ENCODE measurements at regions not wholly inside any gene's neighbourhood (a gene's known extent, or its start where the extent isn't known, plus 50 kb on each side); places are given as distances from the start of the nearest gene placed in this dataset.

GRCh38 chr1:25048728-25049127 lies 118.7 kb upstream of the RUNX3 start:
- ATAC-seq (ENCODE audit: low read depth) = no peak
- peaks cover 2% of the 10 kb centered on the region for H3K9me3 Mint-ChIP-seq

DNA sequence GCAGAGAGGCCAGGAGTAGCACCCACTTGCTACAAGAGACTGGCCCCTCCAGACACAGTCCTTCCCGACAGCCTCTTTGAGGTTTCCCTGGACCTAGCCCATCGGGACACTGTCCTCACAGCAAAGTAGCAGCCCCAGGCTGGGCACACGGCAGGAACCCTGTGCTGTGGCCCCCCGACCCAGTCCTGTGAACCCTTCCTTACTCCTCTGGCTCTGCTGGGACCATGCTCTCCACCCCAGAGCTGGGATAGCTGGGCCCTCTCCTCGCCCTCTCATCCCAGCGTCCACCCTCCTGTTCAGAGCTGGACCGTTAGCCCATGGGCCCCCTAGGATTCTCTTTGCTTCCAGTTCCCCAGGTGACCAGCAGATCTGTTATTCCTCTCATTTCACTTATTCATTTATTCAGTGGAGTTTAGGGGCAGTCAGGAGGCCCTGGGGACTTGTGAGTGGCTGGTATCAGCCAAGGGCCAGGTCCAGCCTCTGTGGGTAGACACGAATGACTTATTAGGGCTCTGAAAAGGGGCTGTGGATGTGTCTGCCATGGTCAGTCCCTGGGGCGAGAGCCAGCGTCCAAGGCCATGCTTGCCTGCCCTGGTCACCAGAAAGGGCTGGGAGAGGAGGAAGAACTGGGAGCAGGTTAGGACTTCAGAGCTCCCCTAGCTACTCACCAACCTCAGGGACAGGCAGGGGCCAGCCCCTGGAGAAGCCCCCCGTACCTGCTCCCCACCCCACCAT lies 117.6 kb upstream of the RUNX3 start:
- peaks cover 2% of the 10 kb centered on the region for H3K9me3 Mint-ChIP-seq
- peaks cover 19% of the 10 kb centered on the region for H3K27me3 Mint-ChIP-seq
- ATAC-seq (ENCODE audit: low read depth) (no peak), DNase-seq (no peak)
- no peaks in the 10 kb centered on the region for H3K36me3 Mint-ChIP-seq
- H3K4me1 Mint-ChIP-seq = no peaks in the 10 kb centered on the region
- H3K4me3 Mint-ChIP-seq = no peak overlapping the region
- POLR2A ChIA-PET = no interaction called here
- H3K27ac Mint-ChIP-seq = no peak overlapping the region

More at GRCh38 chr1:25048728-25049127, 118.7 kb upstream of the RUNX3 start:
- Mint-ChIP-seq H3K27me3 (peaks cover 22% of the 10 kb centered on the region), H3K4me3 (no peak overlapping the region), H3K4me1 (no peaks in the 10 kb centered on the region), H3K36me3 (no peaks in the 10 kb centered on the region), H3K27ac (no peak overlapping the region)
- POLR2A ChIA-PET = no interaction called here
- DNase-seq = no peak

DNA sequence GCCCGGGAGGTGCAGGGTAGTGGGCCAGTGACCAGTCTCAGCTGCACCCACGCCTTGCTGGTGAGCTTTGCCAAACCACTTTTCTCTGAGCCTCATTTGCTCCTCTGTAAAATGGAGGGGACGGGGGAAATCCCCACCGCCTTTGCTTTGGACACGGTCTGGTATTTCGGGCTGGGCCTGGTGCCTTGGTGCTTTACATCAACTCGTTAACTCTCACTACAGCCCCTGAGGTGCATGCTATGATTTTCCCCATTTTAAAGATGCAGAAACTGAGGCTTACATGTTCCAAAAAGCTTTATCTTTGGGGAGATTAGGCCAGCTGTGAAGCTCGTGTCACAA lies 116.1 kb upstream of the RUNX3 start:
- DNase-seq = no peak
- no peak overlapping the region for H3K27ac Mint-ChIP-seq
- no peak overlapping the region for H3K4me3 Mint-ChIP-seq
- peaks cover 2% of the 10 kb centered on the region for H3K9me3 Mint-ChIP-seq
- H3K27me3 Mint-ChIP-seq = peaks cover 9% of the 10 kb centered on the region
- POLR2A ChIA-PET = no interaction called here
- no peaks in the 10 kb centered on the region for H3K36me3 Mint-ChIP-seq
- peaks cover 7% of the 10 kb centered on the region for H3K4me1 Mint-ChIP-seq
- ATAC-seq (ENCODE audit: low read depth) = no peak

- peaks cover 8% of the 10 kb centered on the region for H3K27me3 Mint-ChIP-seq
- DNase-seq (no peak), ATAC-seq (ENCODE audit: low read depth) (no peak)
- no peak overlapping the region for H3K4me3 Mint-ChIP-seq
- POLR2A ChIA-PET = no interaction called here
- H3K27ac Mint-ChIP-seq = no peak overlapping the region
- H3K36me3 Mint-ChIP-seq = no peaks in the 10 kb centered on the region
- H3K9me3 Mint-ChIP-seq = peaks cover 2% of the 10 kb centered on the region
- peaks cover 12% of the 10 kb centered on the region for H3K4me1 Mint-ChIP-seq
Observed at GRCh38 chr1:25045480-25046193, 115.6 kb upstream of the RUNX3 start.

DNA sequence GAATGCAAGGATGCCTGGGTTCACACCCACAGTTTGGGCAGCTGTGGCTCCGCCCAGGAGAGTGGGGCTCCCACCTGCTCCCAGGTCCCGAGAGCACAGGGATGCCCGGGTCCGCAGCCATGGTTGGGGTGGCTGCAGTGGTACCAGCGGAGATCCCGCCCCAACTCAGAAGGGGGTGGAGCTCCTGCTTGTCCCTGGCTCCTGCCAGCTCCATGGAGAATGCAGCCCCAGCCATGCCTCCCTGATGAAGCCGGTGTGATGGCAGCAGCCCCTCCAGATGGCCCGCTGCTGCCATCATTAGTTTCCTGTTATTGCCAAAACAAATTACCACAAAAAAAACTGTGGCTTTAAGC lies 113.1 kb upstream of the RUNX3 start:
- DNase-seq = no peak
- ATAC-seq (ENCODE audit: low read depth) = no peak
- H3K4me1 Mint-ChIP-seq = peaks cover 18% of the 10 kb centered on the region
- no peak overlapping the region for H3K27ac Mint-ChIP-seq
- no peaks in the 10 kb centered on the region for H3K27me3 Mint-ChIP-seq
- peaks cover 2% of the 10 kb centered on the region for H3K9me3 Mint-ChIP-seq
- no peak overlapping the region for H3K4me3 Mint-ChIP-seq
- no peaks in the 10 kb centered on the region for H3K36me3 Mint-ChIP-seq
- POLR2A ChIA-PET = interaction anchor here (1.3 to 1.5 kb wide), 2 partner anchors 59 to 78 kb away, joined by 3 to 7 read pairs; no protein-coding TSS in a partner anchor

DNA sequence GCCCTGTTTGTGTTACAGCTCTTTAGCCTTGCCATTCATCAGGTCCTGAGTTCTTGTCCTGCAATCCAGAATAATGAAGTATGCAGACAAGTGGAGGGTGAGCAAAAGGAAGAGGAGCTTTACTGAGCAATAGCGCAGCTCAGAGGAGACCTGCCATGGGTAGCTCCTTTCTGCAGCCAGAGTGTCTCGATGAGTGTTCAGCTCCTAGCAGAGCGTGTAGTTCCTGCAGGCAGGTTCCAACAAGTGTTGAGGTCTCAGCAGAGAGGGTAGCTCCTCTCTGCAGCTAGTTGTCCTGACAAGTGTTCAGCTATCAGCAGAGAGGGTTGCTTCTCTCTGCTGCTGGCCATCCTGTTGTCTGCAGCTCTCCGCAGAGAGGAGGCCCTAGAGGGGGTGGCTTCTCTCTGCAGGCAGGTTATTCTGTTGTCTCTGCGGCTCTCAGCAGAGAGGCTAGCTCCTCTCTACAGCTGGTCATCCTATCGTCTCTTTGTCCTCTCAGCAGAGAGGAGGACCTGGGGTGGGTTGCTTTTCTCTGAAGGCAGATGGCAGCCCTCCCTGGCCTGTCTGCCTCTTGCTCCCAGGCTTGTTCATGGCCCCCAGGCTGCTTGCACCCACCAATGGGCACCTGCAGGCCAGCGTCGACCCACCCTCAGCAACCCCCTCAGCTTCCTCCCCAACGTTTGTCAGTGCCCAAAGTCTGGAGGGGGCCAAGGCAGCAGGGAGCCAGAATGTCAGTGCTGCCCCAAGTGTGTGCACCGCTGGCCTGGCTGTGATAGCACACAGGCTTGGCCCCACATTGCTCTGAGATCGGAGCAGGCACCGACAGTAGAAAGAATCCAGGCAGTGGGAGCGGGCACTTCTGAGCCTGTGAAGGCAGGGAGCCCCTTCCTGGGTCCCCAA lies 112.5 kb upstream of the RUNX3 start:
- H3K27ac Mint-ChIP-seq = no peak overlapping the region
- POLR2A ChIA-PET = interaction anchor here (0.9 to 1.5 kb wide), 4 partner anchors 57 to 110 kb away, joined by 3 to 7 read pairs (median 4); no protein-coding TSS in a partner anchor
- no peak overlapping the region for H3K4me3 Mint-ChIP-seq
- peaks cover 22% of the 10 kb centered on the region for H3K4me1 Mint-ChIP-seq
- peaks cover 2% of the 10 kb centered on the region for H3K9me3 Mint-ChIP-seq
- no peaks in the 10 kb centered on the region for H3K36me3 Mint-ChIP-seq
- ATAC-seq (ENCODE audit: low read depth) (peak; percentile 37), DNase-seq (no peak)
- no peaks in the 10 kb centered on the region for H3K27me3 Mint-ChIP-seq

DNA sequence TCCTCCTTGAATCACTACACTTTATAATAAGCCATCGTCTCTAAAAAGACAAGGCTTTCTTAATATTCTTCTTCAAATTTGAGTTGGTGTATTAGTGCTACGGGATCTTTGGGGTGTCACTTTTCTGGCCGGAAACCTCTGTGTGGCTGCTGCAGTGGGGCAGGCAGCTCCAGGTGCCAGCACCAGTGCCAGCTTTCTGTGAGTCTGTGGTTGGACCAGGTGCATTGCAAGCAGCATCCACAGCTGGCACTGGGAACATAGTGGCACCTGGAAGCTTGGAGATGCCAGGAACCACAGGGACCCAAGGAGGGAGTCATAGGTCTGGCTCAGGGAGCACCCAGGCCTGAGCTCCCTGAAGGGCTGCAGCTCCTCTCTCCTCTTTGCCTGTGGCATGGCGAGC lies 111.8 kb upstream of the RUNX3 start:
- no peak overlapping the region for H3K27ac Mint-ChIP-seq
- ATAC-seq (ENCODE audit: low read depth) = no peak
- H3K27me3 Mint-ChIP-seq = no peaks in the 10 kb centered on the region
- DNase-seq = no peak
- peaks cover 26% of the 10 kb centered on the region for H3K4me1 Mint-ChIP-seq
- POLR2A ChIA-PET = interaction anchor here (0.9 to 1.5 kb wide), 4 partner anchors 58 to 110 kb away, joined by 3 to 7 read pairs (median 4); no protein-coding TSS in a partner anchor
- peaks cover 2% of the 10 kb centered on the region for H3K9me3 Mint-ChIP-seq
- no peak overlapping the region for H3K4me3 Mint-ChIP-seq
- H3K36me3 Mint-ChIP-seq = no peaks in the 10 kb centered on the region

DNA sequence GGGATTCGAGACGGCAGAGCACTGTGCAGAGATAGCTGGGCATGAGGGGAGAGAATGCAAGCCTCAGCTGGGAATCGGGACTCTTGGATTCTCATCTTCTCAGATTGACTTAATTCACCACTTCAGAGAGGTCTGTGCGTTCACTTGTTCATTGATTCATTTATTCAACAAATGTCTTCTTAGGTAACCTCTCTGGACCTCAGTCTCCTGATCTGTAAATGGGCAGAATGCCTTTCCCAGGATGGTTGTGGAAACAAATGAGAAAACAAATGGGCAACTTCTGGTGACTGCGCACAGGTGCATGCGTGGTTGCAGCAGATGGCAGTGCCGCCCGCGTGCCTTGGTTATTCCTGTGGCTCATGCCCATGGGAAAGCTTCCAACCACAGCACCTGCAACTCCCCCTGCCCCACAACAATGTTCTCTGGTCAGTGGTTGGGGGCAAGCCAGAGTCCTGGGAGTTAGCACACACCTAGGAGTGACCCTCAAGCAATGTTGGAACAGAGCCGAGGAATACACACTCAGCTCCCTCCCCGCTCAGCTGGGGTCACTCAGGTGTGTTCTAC lies 110.1 kb upstream of the RUNX3 start:
- no peaks in the 10 kb centered on the region for H3K27me3 Mint-ChIP-seq
- no peak overlapping the region for H3K4me3 Mint-ChIP-seq
- DNase-seq = no peak
- ATAC-seq (ENCODE audit: low read depth) = no peak
- peaks cover 2% of the 10 kb centered on the region for H3K9me3 Mint-ChIP-seq
- no peaks in the 10 kb centered on the region for H3K36me3 Mint-ChIP-seq
- H3K4me1 Mint-ChIP-seq = peaks cover 29% of the 10 kb centered on the region
- POLR2A ChIA-PET = interaction anchor here (1.0 to 1.5 kb wide), 2 partner anchors 75 to 80 kb away, joined by 4 to 5 read pairs; no protein-coding TSS in a partner anchor
- H3K27ac Mint-ChIP-seq = no peak overlapping the region

DNA sequence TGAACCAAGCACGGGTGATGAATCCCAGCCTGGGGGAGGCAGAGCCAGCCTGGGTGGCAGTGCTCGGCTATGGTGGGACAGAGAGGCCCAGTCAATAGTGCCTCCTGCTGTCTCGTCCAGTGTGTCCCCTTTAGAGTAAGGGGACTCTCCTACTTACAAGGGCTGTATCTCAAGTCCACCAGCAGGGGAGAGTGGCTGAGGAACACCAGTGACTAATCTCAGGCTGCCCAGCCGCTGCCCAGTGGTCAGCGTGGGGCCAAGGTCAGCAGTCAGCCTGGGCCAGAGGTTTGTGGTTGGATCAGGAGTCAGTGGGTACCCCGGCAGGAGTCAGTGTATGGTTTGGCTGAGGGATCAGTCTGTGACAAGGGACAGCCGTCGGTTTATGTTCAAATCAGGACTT lies 109.2 kb upstream of the RUNX3 start:
- no peak for DNase-seq
- peaks cover 2% of the 10 kb centered on the region for H3K9me3 Mint-ChIP-seq
- no peak for ATAC-seq (ENCODE audit: low read depth)
- H3K4me3 Mint-ChIP-seq = no peak overlapping the region
- POLR2A ChIA-PET = interaction anchor here (1.0 to 3.5 kb wide), 3 partner anchors 74 to 110 kb away, joined by 4 to 15 read pairs (median 5); partner anchors contain the start of gene RUNX3
- peaks cover 30% of the 10 kb centered on the region for H3K4me1 Mint-ChIP-seq
- no peaks in the 10 kb centered on the region for H3K36me3 Mint-ChIP-seq
- no peak overlapping the region for H3K27ac Mint-ChIP-seq
- H3K27me3 Mint-ChIP-seq = no peaks in the 10 kb centered on the region

GRCh38 chr1:25038699-25039098 lies 108.6 kb upstream of the RUNX3 start:
- POLR2A ChIA-PET = interaction anchor here (3.5 to 7.7 kb wide), 2 partner anchors 75 to 109 kb away, joined by 15 to 154 read pairs; partner anchors contain the start of gene RUNX3
- Mint-ChIP-seq H3K4me1 (peaks cover 35% of the 10 kb centered on the region), H3K27ac (no peak overlapping the region), H3K27me3 (no peaks in the 10 kb centered on the region), H3K36me3 (no peaks in the 10 kb centered on the region), H3K9me3 (no peaks in the 10 kb centered on the region), H3K4me3 (no peak overlapping the region)
- ATAC-seq (ENCODE audit: low read depth) (no peak), DNase-seq (no peak)

GRCh38 chr1:25037174-25038074 lies 107.3 kb upstream of the RUNX3 start:
- Mint-ChIP-seq H3K4me1 (peaks cover 48% of the 10 kb centered on the region), H3K4me3 (peak overlapping the region; percentile 22), H3K9me3 (no peaks in the 10 kb centered on the region), H3K27me3 (no peaks in the 10 kb centered on the region), H3K36me3 (no peaks in the 10 kb centered on the region), H3K27ac (peak overlapping the region; percentile 57)
- peak; percentile 78 for DNase-seq
- ATAC-seq (ENCODE audit: low read depth) = no peak
- POLR2A ChIA-PET = interaction anchor here (0.5 to 7.7 kb wide), 15 partner anchors 15 to 1214 kb away, joined by 3 to 154 read pairs (median 5); partner anchors contain the start of gene RUNX3

DNA sequence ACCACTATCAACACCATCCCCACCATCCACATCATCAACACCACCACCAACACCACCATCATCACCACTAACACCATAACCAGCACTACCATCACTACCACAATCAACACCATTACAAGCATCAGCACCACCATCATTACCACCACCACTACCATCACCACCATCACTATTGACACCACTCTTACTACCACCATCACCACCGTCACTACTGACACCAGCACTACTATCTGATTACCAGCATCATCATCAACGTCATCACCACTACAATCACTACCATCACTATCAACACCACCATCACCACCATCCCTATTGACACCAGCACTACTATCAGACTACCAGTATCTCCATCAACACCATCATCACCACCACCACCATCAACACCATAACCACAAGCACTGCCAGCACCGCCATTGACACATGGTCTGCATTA lies 106.1 kb upstream of the RUNX3 start:
- POLR2A ChIA-PET = interaction anchor here (1.2 to 7.7 kb wide), 9 partner anchors 39 to 107 kb away, joined by 4 to 154 read pairs (median 9); partner anchors contain the start of gene RUNX3
- H3K27me3 Mint-ChIP-seq = no peaks in the 10 kb centered on the region
- no peak overlapping the region for H3K4me3 Mint-ChIP-seq
- no peak overlapping the region for H3K27ac Mint-ChIP-seq
- no peaks in the 10 kb centered on the region for H3K9me3 Mint-ChIP-seq
- peaks cover 54% of the 10 kb centered on the region for H3K4me1 Mint-ChIP-seq
- no peaks in the 10 kb centered on the region for H3K36me3 Mint-ChIP-seq
- ATAC-seq (ENCODE audit: low read depth) (no peak), DNase-seq (no peak)

Data from activated naive CD8-positive, alpha-beta T cell treated with anti-CD3 and anti-CD28 coated beads, Interleukin-2, amount 10 ng/mL, durations not matched to agents 7 days and 5 days (primary cell).